DMS53 (cell line): ENCODE measurements at regions not wholly inside any gene's neighbourhood (a gene's known extent, or its start where the extent isn't known, plus 50 kb on each side); places are given as distances from the start of the nearest gene placed in this dataset.
A peak's percentile ranks its signal among the peaks of the same experiment; 100 is the strongest.
"Not testable (repeated sequence)": the region's sequence is repeated elsewhere in the genome, so short reads cannot be mapped to it uniquely, and the experiment has no call there.

Source experiments
- DNase-seq: peaks from one replicate; lab custom pipeline; 2025; lab: John Stamatoyannopoulos, UW

- no peak for DNase-seq
Measured at GRCh38 chr4:40681600-40681999, 51.9 kb upstream of the RBM47 start.

- DNase-seq: no peak
Measured at GRCh38 chr4:40682290-40683101, 52.8 kb upstream of the RBM47 start.

GRCh38 chr4:40683536-40684145 is 54.0 kb upstream of the RBM47 start:
- DNase-seq: not testable (repeated sequence)

GRCh38 chr4:40684404-40684803 is 54.7 kb upstream of the RBM47 start:
- DNase-seq: no peak

- DNase-seq: peak; percentile 33
Measured at GRCh38 chr4:40685300-40685699, 55.6 kb upstream of the RBM47 start.

- DNase-seq: peak; percentile 68
Measured at GRCh38 chr4:40686081-40686913, 56.6 kb upstream of the RBM47 start.

GRCh38 chr4:40687676-40688389 is 58.2 kb upstream of the RBM47 start:
- peak; percentile 22 for DNase-seq

- DNase-seq: no peak
Measured at GRCh38 chr4:40688446-40689095, 58.9 kb upstream of the RBM47 start.

GRCh38 chr4:40693946-40694345 is 55.8 kb upstream of the NSUN7 start:
- no peak for DNase-seq

- DNase-seq: not testable (repeated sequence)
Measured at GRCh38 chr4:40697476-40697875, 52.3 kb upstream of the NSUN7 start.

GRCh38 chr4:40698733-40699132 is 51.0 kb upstream of the NSUN7 start:
- no peak for DNase-seq

- DNase-seq: no peak
Measured at GRCh38 chr4:40699648-40700047, 50.1 kb upstream of the NSUN7 start.
